Activated CD4-positive, alpha-beta T cell treated with anti-CD3 and anti-CD28 coated beads, Interleukin-2, amount 50 U/mL, for 24 hours (primary cell): ENCODE measurements at regions not wholly inside any gene's neighbourhood (a gene's known extent, or its start where the extent isn't known, plus 50 kb on each side); places are given as distances from the start of the nearest gene placed in this dataset.

Experiments
- DNase-seq, 2 donors: peaks; one replicate each; pipeline ENCODE4 v3.0.0-alpha.2; 2020; ENCODE audit warnings: low read depth in 1 of 2, low spot score in 1 of 2

DNA sequence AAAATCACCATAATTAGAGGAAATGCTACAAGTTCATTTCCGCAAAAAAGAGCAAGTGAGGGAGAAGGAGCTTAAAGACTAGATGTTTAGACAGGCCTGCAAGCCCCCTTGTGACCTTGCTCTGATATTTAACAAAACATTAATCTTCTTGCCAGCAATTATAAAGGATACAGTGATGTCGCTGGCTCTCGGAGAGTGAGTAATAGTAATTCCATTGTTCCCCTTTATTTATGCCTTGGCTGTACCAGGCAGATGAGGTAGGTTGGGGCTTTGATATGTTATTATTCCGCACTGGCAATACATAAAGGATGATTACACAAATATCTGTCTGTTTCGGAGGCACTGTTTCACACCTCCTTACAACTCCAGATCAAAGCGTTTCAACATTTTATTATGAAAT lies 204.8 kb upstream of the SALL1 start:
- DNase-seq, result no peak

GRCh38 chr16:51355195-51355594 lies 204.1 kb upstream of the SALL1 start:
- DNase-seq, result no peak

DNA sequence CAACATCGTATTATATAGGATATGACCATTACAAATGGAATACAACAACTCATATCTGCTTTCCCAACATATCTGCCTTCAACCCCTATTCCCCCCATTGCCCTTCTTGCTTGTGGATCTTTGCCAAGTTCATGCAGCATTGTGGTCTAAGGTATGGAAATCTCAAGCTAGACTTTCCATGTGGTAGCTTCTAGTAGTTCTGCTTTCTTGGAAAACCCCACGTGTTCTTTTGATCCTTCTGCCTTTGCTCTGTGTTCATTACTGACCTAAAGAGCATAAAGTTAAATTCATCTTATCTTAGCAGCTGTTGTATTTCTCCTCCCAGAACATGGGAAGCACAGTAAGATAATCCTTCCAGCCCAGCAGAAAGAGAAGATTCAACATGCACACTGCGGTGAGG lies 202.0 kb upstream of the SALL1 start:
- no peak for DNase-seq

DNA sequence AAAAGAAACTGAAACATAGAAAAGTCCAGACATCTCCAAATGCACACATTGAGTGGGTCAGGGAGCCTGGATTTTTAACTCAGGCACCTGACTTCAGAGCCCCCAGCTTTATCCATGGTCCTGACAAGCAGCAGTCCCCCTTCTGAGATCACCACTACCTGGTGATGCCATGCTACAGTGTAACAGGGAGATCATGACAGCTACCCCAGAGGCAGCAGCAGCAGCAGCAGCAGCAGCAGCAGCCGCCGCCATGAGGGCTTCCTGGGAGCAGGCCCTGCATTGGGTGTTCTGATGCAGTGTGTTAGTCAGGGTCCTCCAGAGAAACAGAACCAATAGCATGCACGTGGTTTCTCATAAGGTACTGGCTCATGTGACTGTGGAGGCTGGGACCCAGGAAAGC lies 198.6 kb upstream of the SALL1 start:
- no peak for DNase-seq

DNA sequence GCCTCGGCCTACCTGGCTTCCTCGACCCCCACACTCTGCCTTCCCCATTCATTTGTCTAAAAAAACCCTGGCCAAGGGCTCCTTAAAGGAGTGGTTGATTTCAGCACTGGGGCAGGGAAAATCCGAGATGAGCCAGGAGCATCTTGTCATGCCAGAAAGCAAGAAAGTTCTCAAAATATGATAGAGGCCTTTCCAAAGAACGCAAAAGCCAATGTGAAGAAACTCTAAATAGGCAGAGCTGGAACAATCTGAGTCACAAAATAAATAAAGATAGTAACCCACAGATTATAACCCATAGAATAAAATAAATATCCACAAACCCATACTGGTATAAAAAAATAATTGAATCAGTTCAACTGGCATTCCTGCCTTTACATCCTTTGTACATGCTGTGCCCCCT lies 192.3 kb upstream of the SALL1 start:
- no peak for DNase-seq

DNA sequence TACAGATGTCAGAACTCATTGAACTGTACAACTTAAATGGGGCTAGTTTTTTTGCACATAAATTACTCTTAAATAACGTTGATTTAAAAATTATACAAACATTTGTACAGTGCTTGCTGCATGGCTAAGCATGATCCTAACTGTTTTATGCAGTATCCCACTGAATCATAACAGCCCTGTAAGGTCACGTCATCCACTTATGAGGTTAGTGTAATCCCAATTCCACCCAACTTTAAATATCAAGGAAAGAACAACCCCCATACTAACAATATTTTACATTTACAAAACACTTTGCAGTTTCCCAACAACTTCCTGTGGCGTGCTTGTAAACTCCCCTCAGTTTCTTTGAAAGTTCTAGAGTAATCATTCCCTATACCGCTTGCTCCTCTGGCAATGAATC lies 190.1 kb upstream of the SALL1 start:
- DNase-seq, result no peak

DNA sequence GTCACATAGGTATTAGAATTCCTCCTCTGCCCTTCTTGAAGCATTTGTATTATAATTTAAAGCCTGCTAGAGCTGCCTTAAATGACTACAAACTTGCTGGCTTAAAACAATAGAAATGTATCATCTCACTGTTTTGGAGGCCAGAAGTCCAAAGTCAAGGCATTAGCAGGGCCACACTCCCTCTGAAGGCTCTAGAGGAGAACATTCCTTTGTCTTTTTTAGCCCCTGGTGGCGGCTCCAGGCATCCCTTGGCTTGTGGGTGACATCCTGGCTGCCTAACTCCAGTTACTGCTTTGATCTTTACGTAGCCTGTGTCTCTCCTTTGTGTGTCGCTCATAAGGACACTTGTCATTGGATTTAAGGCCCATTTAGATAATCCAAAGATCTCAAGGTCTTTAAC lies 186.6 kb upstream of the SALL1 start:
- no peak for DNase-seq

DNA sequence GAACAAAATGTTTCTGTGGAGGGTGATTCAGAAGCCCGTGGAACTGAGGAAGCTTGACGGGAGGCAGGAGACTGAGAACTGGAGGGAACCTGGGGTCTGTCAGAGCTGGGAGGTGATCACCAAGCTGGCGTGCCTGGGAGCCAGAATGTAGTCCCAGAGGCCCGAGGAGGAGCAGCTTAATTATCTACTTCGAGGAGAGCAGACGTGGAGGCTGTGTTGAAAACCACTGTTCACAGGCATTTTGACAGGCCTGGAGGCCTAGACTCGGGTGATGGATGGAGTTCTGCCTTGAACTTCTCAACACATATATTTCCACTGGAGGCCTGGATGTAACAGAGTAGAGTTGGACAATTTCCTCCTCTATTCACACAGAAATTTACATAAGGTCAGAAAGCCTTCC lies 177.7 kb upstream of the SALL1 start:
- DNase-seq, result no peak

DNA sequence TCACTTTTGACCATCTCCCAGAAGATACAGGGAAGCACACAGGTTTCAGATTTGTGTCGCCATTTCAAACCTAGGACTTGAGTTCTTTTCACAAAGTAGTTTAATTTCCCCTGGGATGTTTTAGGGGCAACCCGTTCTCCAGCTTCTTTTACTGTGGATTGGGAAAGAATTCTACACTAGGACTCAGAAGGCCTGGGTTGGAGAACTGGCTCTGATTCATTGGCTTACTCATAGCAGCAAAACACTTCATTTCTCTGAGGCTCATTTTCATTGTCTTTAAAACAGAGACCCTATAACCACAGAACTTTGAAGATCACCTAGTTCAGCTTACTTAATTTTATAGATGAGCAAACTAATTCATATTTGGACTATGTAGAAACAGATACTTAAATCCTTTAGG lies 175.9 kb upstream of the SALL1 start:
- no peak for DNase-seq

DNA sequence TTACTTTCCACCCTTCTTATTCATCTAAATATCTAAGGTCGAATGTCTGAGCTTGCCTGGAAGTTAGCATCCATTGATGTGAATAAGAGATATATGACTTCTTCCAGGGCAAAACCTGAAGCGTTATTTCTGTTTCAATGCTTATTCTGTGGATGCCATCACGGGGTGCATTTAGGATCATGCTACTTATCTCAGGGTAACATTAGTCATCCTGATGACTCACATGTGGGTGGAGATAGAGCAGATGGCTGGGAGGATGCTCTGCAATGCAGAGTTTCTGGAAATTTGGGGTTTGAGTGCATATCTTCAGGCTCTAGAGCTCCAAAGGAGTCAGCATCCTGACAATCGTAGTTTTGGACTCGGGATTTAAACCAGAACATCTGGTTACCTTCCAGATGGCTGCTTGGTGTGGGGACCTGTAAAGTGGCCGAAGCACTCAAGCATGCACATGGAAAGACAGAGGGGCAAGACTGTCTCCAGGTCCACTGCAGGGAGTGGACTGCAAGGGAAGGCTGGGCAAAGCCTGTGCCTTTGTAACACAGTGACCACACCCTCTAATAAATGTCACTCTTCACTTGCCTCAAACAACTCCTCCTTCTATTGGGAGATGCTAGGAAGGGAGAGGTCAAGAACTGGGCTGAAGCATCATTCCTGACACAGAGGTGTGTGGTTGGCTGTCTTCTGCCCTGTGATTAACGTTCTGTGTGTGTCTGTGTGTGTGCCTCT lies 175.2 kb upstream of the SALL1 start:
- DNase-seq, result no peak

GRCh38 chr16:51321251-51321650 lies 170.2 kb upstream of the SALL1 start:
- DNase-seq, result no peak

GRCh38 chr16:51317575-51317974 lies 166.5 kb upstream of the SALL1 start:
- DNase-seq, result no peak

GRCh38 chr16:51313198-51313597 lies 162.1 kb upstream of the SALL1 start:
- DNase-seq, result no peak

DNA sequence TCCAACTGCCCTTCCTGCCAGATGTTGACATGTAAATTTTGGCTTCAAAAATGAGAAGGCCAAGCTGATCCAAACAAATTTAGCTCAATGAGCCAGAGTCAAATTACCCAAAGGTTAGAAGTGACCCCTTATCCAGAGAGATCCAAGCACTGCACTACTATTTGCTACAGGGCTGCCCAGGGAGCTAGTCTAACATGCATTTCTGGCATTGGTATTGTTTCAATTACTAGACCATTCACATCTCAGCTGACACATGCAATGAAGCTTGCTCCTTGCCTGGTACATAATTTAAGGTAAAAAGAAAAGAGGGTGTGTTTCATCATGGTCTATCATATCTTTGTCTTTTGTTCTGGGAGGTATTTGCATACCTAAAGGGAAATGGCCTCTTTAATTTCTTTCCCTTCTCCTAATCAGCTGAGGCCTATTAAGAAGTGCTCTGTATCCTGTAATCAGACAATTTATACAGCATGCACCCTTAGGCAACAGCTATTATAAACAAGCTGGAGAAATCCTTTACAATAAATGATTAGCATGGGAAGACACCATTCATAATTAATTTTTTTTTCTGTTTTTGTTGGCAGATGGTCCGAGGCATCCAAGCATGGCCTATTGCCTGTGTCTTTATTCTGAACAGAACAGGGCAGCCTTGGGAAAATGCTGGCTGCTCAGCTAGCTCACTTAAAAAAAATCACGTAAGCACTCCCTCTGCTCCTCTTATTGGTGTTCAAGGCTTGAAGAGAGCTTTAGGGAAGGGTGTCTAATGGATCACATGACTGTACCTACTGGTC lies 161.5 kb upstream of the SALL1 start:
- no peak for DNase-seq

DNA sequence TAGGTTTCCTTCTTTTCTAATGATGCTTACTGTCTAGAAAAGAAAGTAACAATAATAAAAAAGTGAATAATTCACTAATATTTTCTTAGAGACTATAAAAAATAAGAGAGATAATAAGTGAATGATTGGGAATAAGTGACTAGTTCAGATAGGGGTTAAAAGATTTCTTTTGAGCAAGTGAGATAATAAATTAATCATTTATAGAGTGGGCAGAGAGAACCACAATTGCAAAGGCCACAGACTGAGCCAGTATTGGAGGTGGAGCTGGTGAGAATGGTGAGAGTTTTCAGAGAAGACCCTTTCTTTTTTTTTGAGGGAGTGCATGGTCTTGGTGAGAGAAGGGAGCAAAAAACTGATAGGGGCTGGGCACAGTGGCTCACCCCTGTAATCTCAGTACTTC lies 159.1 kb upstream of the SALL1 start:
- no peak for DNase-seq

- DNase-seq, result no peak
Measured at GRCh38 chr16:51306886-51307595, 156.0 kb upstream of the SALL1 start.

DNA sequence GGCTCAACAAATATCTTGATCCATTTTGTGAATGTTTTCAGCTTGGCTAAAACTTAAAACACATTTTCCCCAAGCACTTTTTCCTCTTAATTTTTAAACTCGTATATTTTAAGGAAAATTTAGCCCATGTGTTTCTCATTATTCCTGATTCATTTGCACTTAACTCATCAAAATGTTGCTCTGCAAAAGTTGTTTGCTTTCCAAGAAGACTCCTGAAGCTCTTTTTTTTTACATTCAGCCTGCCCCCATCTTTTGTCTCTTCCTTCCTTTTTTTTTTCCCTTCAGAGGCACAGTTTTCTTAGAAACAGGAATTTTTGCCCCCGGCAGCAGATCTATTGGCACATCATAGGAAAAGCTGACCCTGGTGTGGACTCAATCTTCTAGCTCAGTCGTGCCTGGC lies 155.0 kb upstream of the SALL1 start:
- no peak for DNase-seq

DNA sequence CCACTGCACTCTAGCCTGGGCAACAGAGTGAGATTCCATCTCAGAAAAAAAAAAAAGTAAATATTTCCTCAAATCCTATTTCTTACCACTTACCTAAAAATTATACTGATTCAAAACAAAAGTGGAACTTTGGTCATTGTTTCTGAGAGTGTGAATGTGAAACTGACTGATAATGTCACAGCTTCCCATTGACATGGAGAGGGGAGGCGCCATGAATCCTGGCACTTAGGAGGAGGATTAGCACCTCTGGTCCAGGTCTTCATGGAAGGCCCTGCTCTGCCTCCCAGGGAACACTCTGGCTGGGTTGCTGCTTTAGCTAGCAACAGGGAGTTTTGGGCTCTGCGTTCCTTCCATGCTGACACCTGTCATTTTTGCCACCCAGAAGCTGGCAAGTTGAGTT lies 154.3 kb upstream of the SALL1 start:
- DNase-seq, result no peak

DNA sequence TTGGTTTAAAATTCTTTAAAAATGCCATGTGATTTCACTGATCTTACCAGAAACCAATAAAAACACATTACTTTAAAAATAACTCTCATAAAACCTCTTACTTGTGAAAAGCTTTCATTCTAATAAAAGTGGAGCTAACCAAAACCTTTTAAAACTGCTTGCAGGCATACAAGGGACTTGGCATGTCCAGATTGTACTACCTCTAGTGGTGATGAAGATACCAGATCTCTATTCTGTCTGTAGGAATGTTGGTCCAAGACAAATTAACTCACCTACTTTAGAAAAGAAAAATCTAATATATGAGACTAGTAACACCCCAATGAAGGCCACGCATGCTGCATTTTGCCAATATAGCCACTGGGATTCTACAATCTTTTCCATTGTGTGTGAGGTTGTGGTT lies 151.0 kb upstream of the SALL1 start:
- DNase-seq, result no peak

GRCh38 chr16:51298800-51299199 lies 147.7 kb upstream of the SALL1 start:
- DNase-seq, result no peak

DNA sequence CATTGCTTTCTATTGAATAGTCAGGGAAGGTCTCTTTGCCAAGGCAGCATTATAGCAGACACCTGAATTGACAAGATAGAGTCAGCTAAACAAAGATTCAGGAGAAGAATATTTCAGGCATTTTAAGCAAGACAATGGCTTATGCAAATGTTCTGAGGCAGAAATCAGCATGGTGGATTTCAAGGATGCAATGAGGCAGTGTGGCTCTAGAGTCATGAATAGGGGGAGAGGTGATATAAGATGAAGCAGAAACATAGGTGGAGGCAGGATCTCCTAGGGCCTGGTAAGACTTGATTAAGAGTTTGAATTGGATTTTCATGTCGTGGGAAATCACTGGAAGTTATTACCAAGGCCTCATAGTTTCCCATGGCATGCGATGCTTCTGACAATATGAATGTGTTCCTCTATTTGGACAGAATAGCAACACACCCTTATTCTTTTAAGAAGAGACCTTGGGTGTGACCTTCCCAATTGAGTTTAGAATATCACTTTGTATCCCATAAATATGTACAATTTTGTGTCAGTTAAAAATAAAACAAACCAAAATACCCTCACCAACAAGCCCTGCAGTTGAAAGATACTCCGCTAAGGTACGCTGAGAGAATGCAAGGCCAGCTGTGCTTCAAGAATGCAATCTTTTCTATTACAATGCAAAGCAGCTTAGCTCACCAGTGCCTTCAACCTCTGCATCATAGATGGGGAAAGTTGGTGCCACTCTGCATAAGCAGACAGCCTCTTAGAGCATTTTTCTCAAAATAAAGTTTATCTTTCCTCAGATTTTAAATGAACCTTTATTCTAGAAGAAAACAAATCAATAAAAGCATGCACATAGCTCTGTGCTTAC lies 139.6 kb upstream of the SALL1 start:
- DNase-seq, result no peak
